ENCODE measurements at regions not wholly inside any gene's neighbourhood (a gene's known extent, or its start where the extent isn't known, plus 50 kb on each side); places are given as distances from the start of the nearest gene placed in this dataset.

DNA sequence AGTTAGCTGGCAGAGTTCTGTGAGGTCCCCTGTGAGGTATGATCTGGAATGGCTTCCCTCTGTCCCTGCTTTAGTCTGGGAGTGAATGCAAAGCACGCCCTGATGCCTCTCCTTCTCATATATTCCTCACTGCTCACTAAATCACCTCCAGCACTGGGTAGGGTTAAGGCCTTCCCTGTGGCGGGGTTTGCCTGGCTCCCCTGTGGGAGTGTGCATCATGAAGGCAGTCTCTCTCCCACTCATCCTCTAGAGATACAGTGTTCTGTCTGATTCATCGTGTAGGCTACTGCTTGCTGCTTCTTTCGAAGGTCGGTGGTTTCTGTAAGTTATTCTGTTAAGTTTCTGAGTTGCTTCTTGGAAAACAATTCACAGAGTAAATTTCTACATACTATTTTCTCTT, 420.0 kb upstream of the EYS start:
- no peak for DNase-seq
- no peaks in the 10 kb centered on the region for H3K36me3 ChIP-seq (replicated peaks in 1 of 2)
- no peak for TF ChIP-seq POLR2A (IDR thresholded peaks at IDR 0.05)
- TF ChIP-seq, protein P1, sequence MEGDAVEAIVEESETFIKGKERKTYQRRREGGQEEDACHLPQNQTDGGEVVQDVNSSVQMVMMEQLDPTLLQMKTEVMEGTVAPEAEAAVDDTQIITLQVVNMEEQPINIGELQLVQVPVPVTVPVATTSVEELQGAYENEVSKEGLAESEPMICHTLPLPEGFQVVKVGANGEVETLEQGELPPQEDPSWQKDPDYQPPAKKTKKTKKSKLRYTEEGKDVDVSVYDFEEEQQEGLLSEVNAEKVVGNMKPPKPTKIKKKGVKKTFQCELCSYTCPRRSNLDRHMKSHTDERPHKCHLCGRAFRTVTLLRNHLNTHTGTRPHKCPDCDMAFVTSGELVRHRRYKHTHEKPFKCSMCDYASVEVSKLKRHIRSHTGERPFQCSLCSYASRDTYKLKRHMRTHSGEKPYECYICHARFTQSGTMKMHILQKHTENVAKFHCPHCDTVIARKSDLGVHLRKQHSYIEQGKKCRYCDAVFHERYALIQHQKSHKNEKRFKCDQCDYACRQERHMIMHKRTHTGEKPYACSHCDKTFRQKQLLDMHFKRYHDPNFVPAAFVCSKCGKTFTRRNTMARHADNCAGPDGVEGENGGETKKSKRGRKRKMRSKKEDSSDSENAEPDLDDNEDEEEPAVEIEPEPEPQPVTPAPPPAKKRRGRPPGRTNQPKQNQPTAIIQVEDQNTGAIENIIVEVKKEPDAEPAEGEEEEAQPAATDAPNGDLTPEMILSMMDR (IDR thresholded peaks at IDR 0.05), result no peak
- H3K4me3 ChIP-seq, result no peak overlapping the region
- H3K9me3 ChIP-seq (replicated peaks in 1 of 3), result no peaks in the 10 kb centered on the region
- H3K4me1 ChIP-seq (replicated peaks in 1 of 2), result no peaks in the 10 kb centered on the region
- WGBS, 4 donors, result 66 to 89% (median 78%) methylated on average over 5 of the region's 5 CpGs
- intact Hi-C loops (cut with DNase I), result no loop called here
- no peak overlapping the region for H3K27ac ChIP-seq
- no peaks in the 10 kb centered on the region for H3K27me3 ChIP-seq

DNA sequence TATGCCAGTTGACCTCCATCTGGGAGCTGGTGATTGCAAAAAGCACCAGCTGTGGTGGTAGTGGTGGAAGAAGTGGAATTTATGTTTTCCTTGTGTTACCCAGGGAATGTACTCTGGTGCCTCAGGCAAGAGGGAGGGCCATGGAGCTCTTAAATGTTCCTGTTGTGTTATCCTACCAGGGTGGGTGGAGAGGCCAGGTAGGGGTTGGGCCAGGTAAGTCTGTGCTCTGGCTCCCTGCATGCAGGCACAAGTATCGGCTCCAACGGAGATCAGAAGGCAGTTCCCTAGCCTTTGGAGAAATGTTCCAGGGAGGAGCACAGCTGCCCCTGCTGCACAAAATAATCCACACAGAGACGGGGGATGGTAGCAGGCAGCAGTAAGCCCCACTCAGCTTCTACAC, 419.3 kb upstream of the EYS start:
- no peaks in the 10 kb centered on the region for H3K27me3 ChIP-seq

DNA sequence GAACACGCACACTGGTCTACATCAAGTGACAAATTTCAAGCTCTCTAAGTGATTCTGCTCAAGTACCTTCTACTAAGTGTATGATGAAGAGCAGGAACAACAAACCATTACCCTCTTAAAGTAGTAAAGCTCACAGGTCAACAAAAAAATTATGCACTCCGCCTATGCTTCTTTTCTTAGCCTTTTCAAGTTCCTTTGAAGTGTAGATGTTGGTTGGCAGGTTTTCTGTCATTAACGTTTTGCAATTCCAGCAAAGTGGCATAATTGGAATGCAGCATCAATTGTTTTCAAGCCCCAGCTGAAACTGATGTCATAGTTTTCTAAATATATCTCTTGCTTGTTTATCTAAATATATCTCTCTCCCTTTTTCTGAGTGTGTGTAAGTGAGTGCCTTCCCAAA, 396.9 kb upstream of the EYS start:
- WGBS, 4 donors, result 39 to 46% (median 44%) methylated on average over 3 of the region's 3 CpGs

More for the DNA sequence above, 419.3 kb upstream of the EYS start:
- H3K27ac ChIP-seq, result no peak overlapping the region
- intact Hi-C loops (cut with DNase I), result no loop called here
- no peaks in the 10 kb centered on the region for H3K9me3 ChIP-seq (replicated peaks in 1 of 3)
- TF ChIP-seq, protein P1 (IDR thresholded peaks at IDR 0.05), result no peak
- no peak for TF ChIP-seq POLR2A (IDR thresholded peaks at IDR 0.05)
- no peaks in the 10 kb centered on the region for H3K4me1 ChIP-seq (replicated peaks in 1 of 2)
- 73 to 95% (median 89%) methylated on average over 2 to 3 of the region's 3 CpGs for WGBS, 4 donors
- H3K36me3 ChIP-seq (replicated peaks in 1 of 2), result no peaks in the 10 kb centered on the region
- no peak for DNase-seq
- H3K4me3 ChIP-seq, result no peak overlapping the region

DNA sequence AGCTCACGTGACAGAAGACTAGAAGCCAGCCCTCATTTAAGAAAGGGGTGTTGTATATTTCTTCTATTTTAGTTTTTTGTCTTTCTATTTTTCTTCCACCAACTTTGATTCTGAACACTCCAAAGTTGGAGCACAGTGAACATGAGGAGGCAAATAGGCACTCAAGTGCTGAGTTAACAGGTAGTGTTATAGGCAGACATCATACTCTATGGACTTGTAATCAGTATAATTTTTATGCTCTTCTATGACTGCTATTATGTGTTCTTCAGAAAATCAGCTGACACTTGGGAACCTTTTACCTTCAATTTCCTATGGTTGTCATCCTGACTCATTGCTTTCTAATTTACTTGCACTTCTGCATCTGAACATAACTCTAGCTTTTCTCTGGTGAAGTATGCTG, 396.3 kb upstream of the EYS start:
- Histone ChIP-seq H3K36me3 (replicated peaks in 1 of 2) (no peaks in the 10 kb centered on the region), H3K9me3 (replicated peaks in 1 of 3) (no peaks in the 10 kb centered on the region), H3K27me3 (no peaks in the 10 kb centered on the region), H3K4me1 (replicated peaks in 1 of 2) (no peaks in the 10 kb centered on the region), H3K4me3 (no peak overlapping the region), H3K27ac (no peak overlapping the region)
- no peak for DNase-seq
- intact Hi-C loops (cut with DNase I), result no loop called here
- WGBS, 4 donors, result 86 to 97% (median 91%) methylated on average over 1 of the region's 1 CpG
- no peak for TF ChIP-seq POLR2A (IDR thresholded peaks at IDR 0.05)
- TF ChIP-seq, protein P1 (IDR thresholded peaks at IDR 0.05), result no peak

More for the DNA sequence above, 396.9 kb upstream of the EYS start:
- H3K36me3 ChIP-seq (replicated peaks in 1 of 2), result no peaks in the 10 kb centered on the region
- TF ChIP-seq, protein P1 (IDR thresholded peaks at IDR 0.05), result no peak
- TF ChIP-seq POLR2A (IDR thresholded peaks at IDR 0.05), result no peak
- no peaks in the 10 kb centered on the region for H3K9me3 ChIP-seq (replicated peaks in 1 of 3)
- no peak overlapping the region for H3K27ac ChIP-seq
- no peaks in the 10 kb centered on the region for H3K27me3 ChIP-seq
- no peak for DNase-seq
- H3K4me1 ChIP-seq (replicated peaks in 1 of 2), result no peaks in the 10 kb centered on the region
- H3K4me3 ChIP-seq, result no peak overlapping the region
- intact Hi-C loops (cut with DNase I), result no loop called here
